Nucleus accumbens (tissue), 56 donors: ENCODE measurements at regions not wholly inside any gene's neighbourhood (a gene's known extent, or its start where the extent isn't known, plus 50 kb on each side); places are given as distances from the start of the nearest gene placed in this dataset.
"Not testable (repeated sequence)": the region's sequence is repeated elsewhere in the genome, so short reads cannot be mapped to it uniquely, and the experiment has no call there.

Source experiments
- DNase-seq, 56 donors: peaks; one replicate each; lab custom pipeline; 2025; lab: John Stamatoyannopoulos, UW

DNA sequence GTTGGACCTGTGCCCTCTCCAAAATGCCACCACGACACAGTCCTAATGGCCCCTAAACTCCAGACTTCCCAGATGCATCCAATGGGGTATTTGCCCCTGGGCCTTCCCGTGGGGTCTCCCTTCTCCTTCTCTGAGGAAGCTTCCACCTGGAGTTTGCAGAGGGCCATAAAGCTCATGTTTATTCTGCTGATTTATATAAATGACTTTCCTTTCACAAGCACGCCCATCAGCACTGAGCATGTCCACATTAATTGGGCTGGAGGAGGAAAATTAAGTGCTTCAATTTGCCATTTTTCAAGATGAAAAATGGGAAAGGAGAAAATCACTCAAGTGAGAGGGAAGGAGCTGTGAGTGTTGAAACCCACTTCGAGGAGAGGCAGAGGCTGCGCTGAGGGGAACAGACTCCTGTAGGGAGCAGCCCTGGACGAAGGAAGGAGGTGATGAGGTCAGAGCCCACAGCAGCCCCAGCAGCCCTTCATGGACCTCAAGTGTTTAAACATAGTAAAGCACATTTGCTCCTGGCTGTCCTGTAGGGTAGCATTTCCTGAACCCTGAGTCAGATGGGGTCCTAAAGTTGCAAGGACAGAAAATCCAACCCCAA is 434.9 kb upstream of the SULF2 start:
- no peak for DNase-seq

DNA sequence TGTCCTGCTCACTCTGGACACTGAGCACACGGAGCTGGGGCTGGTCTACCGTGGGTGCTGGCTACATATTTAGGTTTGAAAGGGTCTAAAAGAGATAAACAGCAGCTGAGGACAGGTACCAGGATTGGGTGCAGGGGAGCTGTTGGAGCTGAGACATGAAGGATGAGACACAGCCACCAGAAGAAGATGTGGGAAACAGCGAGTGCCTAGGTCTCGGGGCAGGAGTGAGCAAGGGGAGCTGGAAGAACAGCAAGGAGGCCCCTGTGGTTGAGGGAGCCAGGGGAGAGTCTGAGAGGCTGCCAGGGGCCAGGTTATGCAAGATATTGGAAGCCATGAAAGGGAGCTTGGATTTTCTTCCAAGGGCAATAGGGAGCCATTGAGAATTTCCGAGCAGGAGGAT is 434.0 kb upstream of the SULF2 start:
- no peak for DNase-seq

DNA sequence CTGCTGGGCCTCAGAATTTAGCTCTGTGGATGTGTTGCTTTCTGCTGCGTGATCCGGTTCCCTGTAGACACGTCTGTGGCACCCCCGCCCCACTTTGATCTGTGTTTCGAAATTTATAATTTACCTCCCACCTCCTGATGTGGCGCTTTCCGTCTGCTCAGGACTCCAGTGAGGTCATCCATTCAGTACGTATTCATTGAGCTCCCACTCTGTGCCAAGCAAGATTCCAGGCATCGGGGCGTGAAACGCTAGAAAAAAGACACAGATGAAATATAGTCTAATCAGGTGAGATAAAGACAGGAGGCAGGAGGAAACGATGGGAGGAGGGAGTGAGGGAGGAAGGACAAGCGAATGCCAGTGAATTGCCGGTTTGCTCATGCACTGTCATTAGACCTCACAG is 431.9 kb upstream of the SULF2 start:
- DNase-seq: no peak

DNA sequence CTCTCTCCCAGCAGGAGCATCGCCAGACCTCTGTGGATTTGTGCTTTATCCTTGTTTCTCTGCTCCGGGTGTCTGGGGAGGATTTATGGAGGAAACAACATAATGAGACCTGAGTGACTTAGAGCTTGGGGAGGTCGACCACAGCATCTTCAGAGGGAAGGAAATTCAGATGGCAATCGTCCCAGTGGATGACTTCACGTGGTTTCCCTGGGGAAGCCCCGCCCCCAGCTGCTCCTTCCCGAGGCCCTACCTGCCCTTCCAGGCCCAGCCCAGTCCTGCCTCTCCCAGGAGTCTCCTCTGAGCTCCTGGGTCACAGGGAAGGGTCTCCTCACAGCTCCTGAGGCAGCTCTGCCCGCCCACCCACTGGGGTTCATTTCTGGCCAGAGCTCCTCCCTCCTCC is 430.3 kb upstream of the SULF2 start:
- no peak for DNase-seq

DNA sequence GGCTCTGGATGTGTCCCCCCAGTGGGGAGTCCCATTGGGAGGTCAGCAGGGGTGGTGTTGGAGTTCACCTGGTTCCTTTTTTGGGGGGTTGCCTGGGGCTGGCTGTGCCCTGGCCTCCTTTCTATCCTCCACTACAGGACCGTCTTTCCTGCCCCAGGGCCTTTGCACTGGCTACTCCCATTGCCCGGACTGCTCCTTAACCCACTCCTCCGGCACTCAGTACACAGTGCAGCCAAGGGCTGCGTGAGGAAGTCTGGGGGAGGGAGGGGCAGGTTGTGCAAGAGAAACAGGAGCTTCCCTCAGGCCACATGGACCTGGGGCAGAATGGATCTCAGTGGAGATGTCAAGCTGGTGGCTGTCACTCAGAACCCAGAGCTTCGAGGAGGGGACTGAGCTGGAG is 429.3 kb upstream of the SULF2 start:
- DNase-seq: no peak

DNA sequence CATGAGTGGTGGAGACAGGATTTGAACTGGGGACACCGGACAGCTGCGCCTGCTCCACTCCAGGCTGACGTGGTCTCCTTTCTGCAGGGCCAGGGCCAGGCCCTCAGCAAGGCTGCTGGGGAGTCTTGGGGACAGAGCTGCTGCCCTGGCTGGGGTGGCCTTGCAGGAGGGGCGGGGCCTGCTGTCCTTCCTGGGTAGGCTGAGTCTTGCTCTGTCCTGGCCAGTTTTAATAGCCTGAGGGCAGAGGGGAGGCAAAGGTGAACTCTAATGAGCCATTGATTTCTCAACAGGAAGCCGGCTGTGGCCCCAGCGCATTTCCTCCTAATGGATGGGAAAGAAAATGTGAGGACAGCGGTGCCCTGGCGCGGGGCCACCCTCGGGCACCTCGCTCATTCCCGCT is 428.4 kb upstream of the SULF2 start:
- not testable (repeated sequence) for DNase-seq

DNA sequence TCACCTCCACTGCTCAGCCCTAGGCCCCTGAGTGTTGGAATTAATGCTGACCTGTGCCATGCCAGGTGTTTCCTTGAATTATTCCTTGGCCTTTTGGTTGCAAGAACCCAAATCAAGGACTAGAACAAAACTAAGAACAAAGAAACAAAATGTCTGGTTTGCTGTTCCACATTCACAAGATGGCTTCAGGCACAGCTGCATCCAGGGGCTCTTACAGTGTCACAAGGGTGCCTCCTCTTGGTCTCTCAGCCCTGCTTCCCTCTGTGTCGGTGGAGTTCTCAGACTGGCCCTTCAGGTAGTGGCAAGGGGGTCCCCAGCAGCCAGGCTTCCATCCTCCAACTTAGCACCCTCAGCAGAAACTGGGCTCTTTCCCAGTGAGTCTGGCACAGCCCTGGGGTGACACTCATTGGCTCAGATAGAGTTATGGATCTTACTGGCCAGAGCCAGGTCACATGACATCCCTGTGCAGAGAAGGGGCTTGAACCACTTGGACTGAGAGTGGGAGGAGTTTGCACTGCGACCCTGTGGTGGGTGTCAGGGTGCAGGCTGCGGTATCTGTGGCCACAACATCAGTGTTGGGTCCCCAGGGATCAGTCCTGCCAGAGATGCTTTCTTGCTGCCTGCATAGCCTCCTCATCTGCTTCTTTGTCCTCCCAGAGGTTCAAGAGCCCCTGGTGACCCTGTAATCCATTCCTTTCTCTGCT is 427.7 kb upstream of the SULF2 start:
- no peak for DNase-seq

DNA sequence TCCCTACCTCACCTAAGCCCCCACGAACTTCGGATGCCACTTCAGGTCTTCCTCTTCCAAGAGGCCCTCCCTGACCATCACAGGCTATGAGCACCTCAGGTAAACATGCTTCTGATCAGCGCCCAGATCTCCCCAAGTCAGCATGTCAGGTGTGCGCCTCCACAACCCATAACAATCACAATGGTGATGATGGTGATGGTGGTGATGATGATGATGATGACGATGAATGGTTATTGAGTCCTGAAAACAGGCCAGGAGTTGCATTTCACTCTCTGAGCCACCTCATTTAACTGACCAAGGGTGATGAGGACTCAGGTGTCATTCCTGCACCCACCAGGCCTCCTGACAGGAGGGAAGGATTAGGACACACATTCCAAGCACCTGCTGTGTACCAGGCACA is 426.6 kb upstream of the SULF2 start:
- DNase-seq: no peak

DNA sequence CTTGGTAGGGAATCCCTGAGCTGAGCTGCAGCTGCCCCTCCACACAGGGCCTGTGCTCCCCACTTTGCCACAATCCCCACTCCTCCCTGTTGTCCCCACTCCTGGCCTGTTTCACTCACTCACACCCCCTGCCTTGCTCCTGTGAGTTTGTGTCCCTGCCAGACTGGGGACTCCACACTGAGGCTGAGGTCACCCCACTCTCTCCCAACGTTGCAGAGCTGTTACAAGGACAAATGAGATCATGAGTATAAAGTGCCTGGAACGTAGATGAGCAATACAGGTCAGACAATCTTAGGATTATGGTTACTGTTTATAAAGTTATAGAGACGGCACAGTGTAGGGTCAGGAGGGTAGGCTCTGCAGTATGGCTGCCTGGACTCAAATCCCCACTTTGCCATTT is 426.0 kb upstream of the SULF2 start:
- DNase-seq: no peak

DNA sequence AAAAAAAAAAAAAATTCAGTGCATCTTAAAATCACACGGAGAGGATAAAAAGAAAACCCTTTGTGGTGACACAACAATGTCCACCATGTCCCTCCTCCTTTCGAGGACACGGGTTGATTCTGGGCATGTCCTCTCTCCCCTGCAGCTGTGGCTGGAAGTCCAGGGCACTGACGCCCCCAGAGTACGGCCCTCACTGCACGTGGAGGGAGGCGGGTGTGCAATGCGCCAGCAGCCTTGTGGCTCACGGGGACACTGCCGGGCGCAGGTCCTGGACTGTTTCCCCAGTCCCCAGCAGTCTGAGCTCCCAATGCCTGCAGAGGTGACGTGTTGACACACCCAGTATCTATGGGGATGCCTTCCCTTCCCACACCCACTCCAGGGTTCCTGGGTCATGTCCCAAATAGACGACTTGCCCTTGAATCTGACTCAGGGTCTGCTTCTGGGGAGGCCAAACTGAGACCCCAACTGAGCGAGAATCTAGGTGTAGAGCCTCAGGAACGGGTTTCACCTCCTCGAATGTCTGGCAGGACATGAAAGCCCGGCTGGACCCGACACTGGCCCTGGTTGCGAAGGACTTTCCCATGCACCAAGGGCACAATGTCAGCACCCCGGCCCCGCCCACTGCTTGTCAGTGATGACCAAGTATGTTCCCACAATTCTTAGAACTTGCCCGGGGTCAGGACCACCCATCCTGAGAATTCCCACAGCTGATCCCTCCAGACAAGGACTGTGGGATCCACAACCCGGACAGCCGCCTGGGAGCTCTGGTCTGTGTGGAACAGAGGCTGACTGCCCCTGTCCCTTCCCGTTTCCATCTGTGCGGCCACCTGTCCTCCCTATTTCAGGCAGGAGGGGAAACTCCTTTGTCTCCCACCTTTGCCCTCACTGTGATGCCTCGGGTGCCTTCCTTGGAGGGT is 425.1 kb upstream of the SULF2 start:
- no peak for DNase-seq

DNA sequence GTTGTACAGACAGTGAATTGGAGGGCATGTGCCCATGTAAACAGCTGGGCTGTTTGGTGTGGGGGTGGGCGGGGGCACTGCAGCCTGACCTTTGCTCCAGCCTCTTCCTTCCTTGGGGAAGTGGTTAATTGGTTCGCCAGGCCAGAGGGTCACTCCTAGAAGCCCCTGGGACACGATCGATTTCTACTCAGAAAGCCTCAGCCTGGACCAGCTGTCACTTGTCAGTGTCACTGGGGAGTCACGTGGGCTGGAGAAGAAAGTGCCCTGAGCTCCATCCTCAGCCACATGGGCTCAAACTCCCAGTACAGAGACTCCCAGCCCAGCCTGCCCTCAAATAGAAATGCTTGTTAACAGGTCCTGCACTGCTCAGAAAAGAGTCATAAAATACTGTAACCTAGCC is 423.8 kb upstream of the SULF2 start:
- no peak for DNase-seq

DNA sequence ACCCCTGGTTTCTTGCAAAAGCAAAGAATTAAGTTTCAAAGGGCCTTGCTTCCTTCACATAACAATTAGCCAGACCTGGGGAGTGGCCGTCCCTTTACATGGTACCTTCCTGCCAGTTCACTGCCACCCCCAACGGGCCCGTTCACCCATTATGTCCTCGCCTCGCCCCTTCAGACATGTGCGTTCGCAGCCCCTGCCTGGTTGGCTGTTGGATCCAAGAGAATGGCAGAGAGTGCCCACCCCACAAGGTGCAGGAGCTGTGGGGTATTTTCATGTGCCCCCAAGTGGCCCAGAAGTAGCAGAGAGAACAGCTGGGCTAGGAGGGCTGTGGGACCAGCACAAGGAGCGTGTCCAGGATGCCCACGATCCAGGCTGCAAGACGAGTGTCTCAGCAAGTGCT is 422.9 kb upstream of the SULF2 start:
- DNase-seq: no peak

DNA sequence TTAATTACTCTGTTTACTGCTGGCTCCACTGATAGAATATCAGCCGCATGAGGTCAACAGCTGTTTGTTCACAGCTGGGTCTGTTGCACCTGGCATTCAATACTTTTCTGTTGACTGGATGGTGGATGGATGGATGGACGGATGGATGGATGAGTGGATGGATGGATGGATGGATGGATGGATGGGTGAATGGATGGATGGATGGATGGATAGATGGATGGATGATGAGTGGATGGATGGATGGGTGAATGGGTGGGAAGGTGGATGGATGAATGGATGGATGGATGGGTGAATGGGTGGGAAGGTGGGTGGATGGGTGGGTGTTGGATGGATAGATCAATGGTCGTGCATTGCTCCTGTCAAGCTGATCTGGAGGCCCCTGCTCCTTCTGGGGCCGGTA is 422.2 kb upstream of the SULF2 start:
- DNase-seq: no peak

DNA sequence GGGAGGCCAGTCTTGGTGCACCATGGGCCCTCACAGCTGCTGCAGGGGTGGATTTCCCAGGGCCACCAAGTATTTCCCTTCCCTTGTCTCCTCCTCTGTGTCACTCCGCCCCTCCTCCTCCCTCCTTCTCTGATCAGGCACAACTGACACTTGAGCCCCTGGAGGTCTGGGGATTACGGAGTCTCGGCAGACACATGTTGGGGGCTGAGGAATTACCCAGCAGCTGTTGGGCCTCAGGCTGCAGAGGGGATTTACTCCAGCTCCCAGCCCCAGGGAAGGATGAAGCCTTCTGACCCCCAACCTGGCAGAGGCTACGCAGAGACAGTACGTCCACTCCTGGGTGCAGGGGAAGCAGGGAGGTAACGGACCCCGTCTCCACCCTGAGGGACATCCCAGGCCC is 420.5 kb upstream of the SULF2 start:
- DNase-seq: no peak

DNA sequence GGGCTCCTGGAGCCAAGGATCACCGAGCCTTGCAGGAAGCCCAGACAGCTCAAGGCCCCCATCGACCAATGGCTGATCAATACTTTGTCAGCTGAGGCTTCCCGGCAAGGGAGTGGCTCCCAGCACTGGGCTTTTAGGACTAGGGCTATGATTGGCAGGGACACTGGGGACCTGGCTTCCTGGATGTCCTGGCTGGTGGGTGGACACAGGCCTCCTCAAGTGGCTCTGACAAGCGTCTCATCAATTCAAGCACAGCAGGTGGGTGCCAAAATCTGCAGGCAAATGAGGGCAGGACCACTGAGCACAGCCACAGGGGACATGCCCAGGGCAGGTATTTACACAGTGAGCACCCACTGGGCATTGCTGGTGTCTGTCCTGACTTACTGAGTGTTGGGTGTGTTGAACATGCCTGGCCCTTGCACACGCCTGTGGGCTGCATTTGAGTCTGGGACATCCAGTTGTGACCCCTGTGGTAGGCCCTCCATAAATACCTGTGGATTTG is 420.1 kb upstream of the SULF2 start:
- DNase-seq: no peak

DNA sequence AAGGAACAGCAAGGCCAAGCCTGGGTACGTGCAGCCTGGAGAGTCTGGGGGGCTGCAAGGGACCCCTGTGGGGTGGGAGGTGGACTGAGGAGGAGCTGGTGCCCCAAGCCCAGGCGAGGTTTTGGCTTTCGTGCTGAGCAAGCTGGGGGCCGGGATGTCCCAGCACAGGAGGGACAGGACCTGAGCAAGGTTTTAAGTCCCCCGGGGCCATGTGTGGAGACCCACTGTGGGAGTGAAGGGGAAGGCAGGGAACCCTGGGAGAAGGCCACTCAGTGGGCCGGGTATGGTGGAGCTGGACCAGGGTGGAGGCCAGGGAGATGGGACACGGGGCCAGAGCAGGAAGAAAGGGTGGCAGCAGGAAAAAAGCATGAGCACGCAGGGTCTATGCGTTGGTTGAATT is 419.2 kb upstream of the SULF2 start:
- no peak for DNase-seq

DNA sequence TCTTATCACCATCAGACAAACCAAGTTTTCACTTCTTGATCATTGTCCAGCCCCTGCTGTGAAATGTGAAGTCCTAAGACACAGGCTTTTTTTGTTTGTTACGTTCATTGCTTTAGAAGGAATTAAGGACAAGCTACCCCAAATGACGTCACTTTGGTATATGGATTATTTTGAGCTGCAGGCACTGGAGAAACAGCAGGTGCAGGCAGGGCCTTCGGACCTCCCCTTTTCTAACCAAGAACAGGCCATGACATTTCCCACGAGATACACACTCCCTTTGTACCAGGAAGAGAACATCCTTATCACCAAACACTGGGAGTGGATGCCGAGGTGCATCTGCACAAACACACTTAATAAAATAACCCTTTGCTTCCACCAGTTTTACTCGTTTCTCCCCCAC is 418.0 kb upstream of the SULF2 start:
- no peak for DNase-seq

DNA sequence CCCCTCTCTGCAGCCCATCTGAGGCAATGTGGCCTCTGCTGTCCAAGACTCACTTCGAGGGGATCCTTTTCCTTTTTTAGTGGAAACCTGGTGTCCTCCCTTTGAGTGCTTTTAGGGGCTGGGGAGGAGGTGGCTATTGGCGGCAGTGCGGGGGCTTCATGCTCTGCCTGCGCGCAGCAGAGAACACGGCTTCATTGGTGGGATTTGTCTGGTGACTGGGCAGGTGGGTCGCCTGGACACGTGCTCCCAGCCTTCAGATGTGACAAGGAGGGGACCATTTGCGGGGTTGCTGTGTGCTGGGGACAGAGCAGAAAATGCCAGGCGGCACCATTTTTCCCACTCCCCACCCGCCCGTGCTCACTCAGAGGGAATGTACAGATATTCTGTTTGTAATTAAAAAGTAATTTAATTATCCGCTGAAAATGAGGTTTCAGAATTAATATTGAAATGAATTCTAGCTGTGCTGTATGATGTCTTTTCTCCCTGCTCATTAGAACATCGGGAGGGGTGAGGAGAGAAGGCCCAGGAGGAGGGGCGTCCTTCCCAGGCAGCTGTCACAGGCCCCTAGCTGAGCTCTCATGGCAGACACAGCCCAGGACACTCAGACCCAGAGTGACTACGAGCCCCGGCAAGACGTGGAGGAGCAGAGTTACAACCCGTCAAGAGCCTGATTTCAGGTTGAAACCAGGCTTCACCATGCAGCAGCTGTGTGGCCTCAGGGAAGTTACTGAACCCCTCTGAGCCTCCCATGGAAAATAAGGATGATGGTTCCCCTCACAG is 417.2 kb upstream of the SULF2 start:
- DNase-seq: no peak

DNA sequence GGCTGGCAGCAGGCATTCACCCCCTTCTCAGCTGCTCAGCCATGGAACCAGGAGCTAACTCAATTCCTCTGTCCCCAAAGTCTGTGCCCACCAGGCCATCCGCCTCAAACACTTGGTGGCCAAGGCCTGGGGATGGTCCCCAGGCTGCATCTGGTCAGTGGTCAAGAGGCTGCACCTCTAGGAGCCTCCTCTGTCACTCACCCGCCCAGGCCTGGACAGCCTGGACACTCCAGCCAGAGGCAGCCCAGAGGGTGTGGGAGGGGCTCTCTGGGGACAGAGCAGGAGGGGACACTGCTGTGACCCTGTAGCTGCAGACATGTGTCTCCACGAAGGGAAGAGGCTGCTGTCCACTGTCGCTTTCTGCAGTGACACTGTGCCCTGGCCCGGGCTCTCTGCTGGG is 416.6 kb upstream of the SULF2 start:
- DNase-seq: no peak

DNA sequence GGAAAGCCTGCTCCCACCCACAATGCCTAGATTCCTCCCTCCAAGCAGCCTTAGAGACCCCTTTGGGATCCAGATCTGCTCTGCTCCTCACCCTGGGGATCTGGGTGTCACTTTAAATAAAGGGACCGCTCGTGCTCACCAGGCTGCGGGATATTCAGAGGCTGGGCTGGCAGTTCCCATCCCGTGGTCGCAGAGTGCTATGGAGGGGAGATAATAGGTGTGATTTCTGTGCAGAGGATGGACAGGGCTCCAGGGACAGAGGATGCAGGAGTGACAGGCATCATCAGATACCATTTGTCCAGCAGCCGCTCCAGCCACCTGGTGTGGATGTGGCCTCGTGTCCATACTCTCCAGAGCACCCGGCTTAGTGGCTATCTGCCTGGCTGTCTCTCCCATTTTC is 415.9 kb upstream of the SULF2 start:
- DNase-seq: no peak
